ENCODE measurements at regions not wholly inside any gene's neighbourhood (a gene's known extent, or its start where the extent isn't known, plus 50 kb on each side); places are given as distances from the start of the nearest gene placed in this dataset.

DNA sequence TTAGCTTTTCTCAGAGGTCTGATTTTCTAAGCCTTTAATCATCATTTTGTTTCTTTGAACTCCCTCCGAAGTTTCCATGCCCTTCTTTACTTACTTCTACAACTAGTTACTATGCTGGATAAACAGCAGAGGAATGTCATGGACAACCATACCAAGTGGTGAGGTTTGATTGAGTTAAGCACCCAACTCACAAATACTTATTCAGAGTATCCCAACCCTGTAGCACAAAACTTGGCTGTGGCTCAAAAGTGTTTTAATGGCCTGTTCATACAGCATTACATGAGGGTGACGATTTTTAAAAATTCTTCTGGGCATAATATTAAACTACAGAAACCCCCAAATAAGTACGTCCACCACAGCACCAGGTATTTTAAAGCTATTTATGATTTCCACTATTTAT lies 946.8 kb upstream of the SOX9 start:
- TF ChIP-seq CTCF (IDR thresholded peaks at IDR 0.05) = no peak
- no peak for TF ChIP-seq POLR2A (IDR thresholded peaks at IDR 0.05)
